ENCODE measurements at regions not wholly inside any gene's neighbourhood (a gene's known extent, or its start where the extent isn't known, plus 50 kb on each side); places are given as distances from the start of the nearest gene placed in this dataset.

GRCh38 chr5:43815497-43815896, 212.5 kb downstream of the NNT start:
- H3K4me1 ChIP-seq = no peaks in the 10 kb centered on the region
- no peaks in the 10 kb centered on the region for H3K27me3 ChIP-seq
- DNase-seq = no peak
- H3K36me3 ChIP-seq = no peaks in the 10 kb centered on the region
- ATAC-seq = no peak
- no peak overlapping the region for H3K4me3 ChIP-seq
- H3K27ac ChIP-seq = no peak overlapping the region
- TF ChIP-seq CTCF (IDR thresholded peaks at IDR 0.05) (no peak), POLR2A (IDR thresholded peaks at IDR 0.05) (no peak)
- intact Hi-C loops (cut with DNase I) = no loop called here
- no peaks in the 10 kb centered on the region for H3K9me3 ChIP-seq

GRCh38 chr5:43804723-43805122, 201.7 kb downstream of the NNT start:
- H3K4me1 ChIP-seq = no peaks in the 10 kb centered on the region
- ATAC-seq (no peak), DNase-seq (no peak)
- TF ChIP-seq CTCF (IDR thresholded peaks at IDR 0.05) (no peak), POLR2A (IDR thresholded peaks at IDR 0.05) (no peak)
- H3K36me3 ChIP-seq = no peaks in the 10 kb centered on the region
- H3K27me3 ChIP-seq = no peaks in the 10 kb centered on the region
- no peak overlapping the region for H3K27ac ChIP-seq
- intact Hi-C loops (cut with DNase I) = no loop called here
- H3K9me3 ChIP-seq = no peaks in the 10 kb centered on the region
- no peak overlapping the region for H3K4me3 ChIP-seq

- H3K9me3 ChIP-seq = no peaks in the 10 kb centered on the region
- no peaks in the 10 kb centered on the region for H3K36me3 ChIP-seq
- TF ChIP-seq CTCF (IDR thresholded peaks at IDR 0.05) (no peak), POLR2A (IDR thresholded peaks at IDR 0.05) (no peak)
- H3K4me3 ChIP-seq = no peak overlapping the region
- 75% methylated on average over 3 of the region's 3 CpGs for WGBS (ENCODE audit: insufficient coverage, low coverage, low lambda C conversion rate, missing lambda C conversion rate)
- H3K27me3 ChIP-seq = no peaks in the 10 kb centered on the region
- no peak overlapping the region for H3K27ac ChIP-seq
- ATAC-seq = no peak
- intact Hi-C loops (cut with DNase I) = no loop called here
- no peak for DNase-seq
- H3K4me1 ChIP-seq = no peaks in the 10 kb centered on the region
These were observed 201.1 kb downstream of the NNT start for GRCh38 chr5:43804041-43804440.

- DNase-seq (no peak), ATAC-seq (no peak)
- 48% methylated on average over 3 of the region's 3 CpGs for WGBS (ENCODE audit: insufficient coverage, low coverage, low lambda C conversion rate, missing lambda C conversion rate)
These were observed 199.7 kb downstream of the NNT start for GRCh38 chr5:43802651-43803050.

More at GRCh38 chr5:43802651-43803050, 199.7 kb downstream of the NNT start:
- H3K4me1 ChIP-seq = no peaks in the 10 kb centered on the region
- H3K9me3 ChIP-seq = no peaks in the 10 kb centered on the region
- H3K4me3 ChIP-seq = no peak overlapping the region
- intact Hi-C loops (cut with DNase I) = no loop called here
- H3K36me3 ChIP-seq = no peaks in the 10 kb centered on the region
- TF ChIP-seq POLR2A (IDR thresholded peaks at IDR 0.05) (no peak), CTCF (IDR thresholded peaks at IDR 0.05) (no peak)
- H3K27me3 ChIP-seq = no peaks in the 10 kb centered on the region
- H3K27ac ChIP-seq = no peak overlapping the region

All from right lobe of liver (tissue), 6 donors.